ENCODE measurements at regions not wholly inside any gene's neighbourhood (a gene's known extent, or its start where the extent isn't known, plus 50 kb on each side); places are given as distances from the start of the nearest gene placed in this dataset.
A peak's percentile ranks its signal among the peaks of the same experiment; 100 is the strongest.

- no peak for DNase-seq
- Histone ChIP-seq H3K36me3 (replicated peaks in 1 of 2; ENCODE audit: control extremely low read depth in 1 of 2, control insufficient read depth in 1 of 2, extremely low read depth in 1 of 2, insufficient read depth in 2 of 2, low read length in 1 of 2) (no peaks in the 10 kb centered on the region), H3K79me2 (ENCODE audit: control insufficient read depth, insufficient read depth, low read length) (no peaks in the 10 kb centered on the region), H3K27ac (ENCODE audit: low read length in 2 of 2) (no peak overlapping the region), H2AFZ (ENCODE audit: insufficient read depth, low read depth, low read length, poor library complexity, severe bottlenecking) (no peak overlapping the region), H3K9me3 (ENCODE audit: control extremely low read depth in 1 of 3, control insufficient read depth in 2 of 3, insufficient read depth in 1 of 3, low read length in 2 of 3) (no peaks in the 10 kb centered on the region), H3K4me1 (ENCODE audit: control insufficient read depth in 2 of 2, insufficient read depth in 2 of 2, low read length in 2 of 2) (no peaks in the 10 kb centered on the region), H4K20me1 (ENCODE audit: control insufficient read depth, insufficient read depth, low read length, poor library complexity, severe bottlenecking) (no peaks in the 10 kb centered on the region), H3K27me3 (replicated peaks in 1 of 4; ENCODE audit: control extremely low read depth in 1 of 4, control insufficient read depth in 3 of 4, insufficient read depth in 4 of 4, low read length in 3 of 4) (no peaks in the 10 kb centered on the region), H3K4me2 (replicated peaks; ENCODE audit: low read depth, low read length, poor library complexity, severe bottlenecking) (no peak overlapping the region), H3K4me3 (ENCODE audit: control extremely low read depth in 1 of 5, extremely low read depth in 1 of 5, insufficient read depth in 1 of 5, low read depth in 2 of 5, low read length in 4 of 5) (no peak overlapping the region), H3K9ac (ENCODE audit: low read length) (no peak overlapping the region)
- POLR2A ChIA-PET: no interaction called here
- Mint-ChIP-seq H3K27ac (no peak overlapping the region), H3K4me3 (no peak overlapping the region), H3K9me3 (ENCODE audit: insufficient read depth) (peaks cover 2% of the 10 kb centered on the region), H3K27me3 (no peaks in the 10 kb centered on the region), H3K4me1 (no peaks in the 10 kb centered on the region)
- intact Hi-C loops (cut with micrococcal nuclease): no loop called here
- no peak for ATAC-seq (ENCODE audit: low read depth)
- CTCF ChIA-PET: no interaction called here
- no peak for TF ChIP-seq EZH2 (IDR thresholded peaks at IDR 0.05; ENCODE audit: borderline replicate concordance, insufficient read depth, low read depth, low read length, poor library complexity, severe bottlenecking)
- peak; percentile 40 for TF ChIP-seq CTCF (IDR thresholded peaks at IDR 0.05)
- 59% methylated on average over 5 of the region's 5 CpGs for WGBS (ENCODE audit: insufficient coverage)
Observed at GRCh38 chr13:82330499-82330898, 1551.8 kb downstream of the SLITRK1 start.

- Histone ChIP-seq H3K9ac (ENCODE audit: low read length) (no peak overlapping the region), H3K9me3 (ENCODE audit: control extremely low read depth in 1 of 3, control insufficient read depth in 2 of 3, insufficient read depth in 1 of 3, low read length in 2 of 3) (no peaks in the 10 kb centered on the region), H3K4me3 (ENCODE audit: control extremely low read depth in 1 of 5, extremely low read depth in 1 of 5, insufficient read depth in 1 of 5, low read depth in 2 of 5, low read length in 4 of 5) (no peak overlapping the region), H3K27ac (ENCODE audit: low read length in 2 of 2) (no peak overlapping the region), H3K79me2 (ENCODE audit: control insufficient read depth, insufficient read depth, low read length) (no peaks in the 10 kb centered on the region), H3K4me1 (ENCODE audit: control insufficient read depth in 2 of 2, insufficient read depth in 2 of 2, low read length in 2 of 2) (no peaks in the 10 kb centered on the region), H2AFZ (ENCODE audit: insufficient read depth, low read depth, low read length, poor library complexity, severe bottlenecking) (no peak overlapping the region), H4K20me1 (ENCODE audit: control insufficient read depth, insufficient read depth, low read length, poor library complexity, severe bottlenecking) (no peaks in the 10 kb centered on the region), H3K27me3 (replicated peaks in 1 of 4; ENCODE audit: control extremely low read depth in 1 of 4, control insufficient read depth in 3 of 4, insufficient read depth in 4 of 4, low read length in 3 of 4) (no peaks in the 10 kb centered on the region), H3K4me2 (replicated peaks; ENCODE audit: low read depth, low read length, poor library complexity, severe bottlenecking) (no peak overlapping the region), H3K36me3 (replicated peaks in 1 of 2; ENCODE audit: control extremely low read depth in 1 of 2, control insufficient read depth in 1 of 2, extremely low read depth in 1 of 2, insufficient read depth in 2 of 2, low read length in 1 of 2) (no peaks in the 10 kb centered on the region)
- DNase-seq (no peak), ATAC-seq (ENCODE audit: low read depth) (no peak)
- Mint-ChIP-seq H3K9me3 (ENCODE audit: insufficient read depth) (no peaks in the 10 kb centered on the region), H3K27me3 (no peaks in the 10 kb centered on the region), H3K4me1 (no peaks in the 10 kb centered on the region), H3K27ac (no peak overlapping the region), H3K4me3 (no peak overlapping the region)
- intact Hi-C loops (cut with micrococcal nuclease): no loop called here
- POLR2A ChIA-PET: no interaction called here
- CTCF ChIA-PET: no interaction called here
- WGBS (ENCODE audit: insufficient coverage): 80% methylated on average over 3 of the region's 5 CpGs
- TF ChIP-seq CTCF (IDR thresholded peaks at IDR 0.05): no peak
- TF ChIP-seq EZH2 (IDR thresholded peaks at IDR 0.05; ENCODE audit: borderline replicate concordance, insufficient read depth, low read depth, low read length, poor library complexity, severe bottlenecking): no peak
Observed at GRCh38 chr13:82323101-82323500, 1559.2 kb downstream of the SLITRK1 start.
